KMS-11 (cell line): ENCODE measurements at regions not wholly inside any gene's neighbourhood (a gene's known extent, or its start where the extent isn't known, plus 50 kb on each side); places are given as distances from the start of the nearest gene placed in this dataset.
"Not testable (repeated sequence)": the region's sequence is repeated elsewhere in the genome, so short reads cannot be mapped to it uniquely, and the experiment has no call there.

Experiments
- H2AFZ ChIP-seq: fragments of 200-600 bp; sonication (generic); 2 replicates; pipeline ENCODE4 v1.6.1; 2016; ENCODE audit warnings: antibody characterized with exemption, mixed run types, low read depth
- H3K27ac ChIP-seq: fragments of 200-600 bp; sonication (generic); 2 replicates; pipeline ENCODE4 v1.6.1; 2016; ENCODE audit warnings: mild to moderate bottlenecking, mixed run types
- H3K27me3 ChIP-seq: fragments of 200-600 bp; sonication (generic); 2 replicates; pipeline ENCODE4 v1.6.1; 2017; ENCODE audit warnings: mild to moderate bottlenecking, low read depth, mixed run types, moderate library complexity; ENCODE audit not compliant: insufficient read depth
- H3K36me3 ChIP-seq: fragments of 200-600 bp; sonication (generic); 2 replicates; pipeline ENCODE4 v1.6.1; 2017; ENCODE audit warnings: mild to moderate bottlenecking, mixed run types; ENCODE audit not compliant: insufficient read depth
- H3K4me1 ChIP-seq: fragments of 200-600 bp; sonication (generic); 2 replicates; pipeline ENCODE4 v1.6.1; 2016; ENCODE audit warnings: mild to moderate bottlenecking, low read depth, mixed run types; ENCODE audit not compliant: poor library complexity, severe bottlenecking
- H3K4me2 ChIP-seq: fragments of 200-600 bp; sonication (generic); 2 replicates; pipeline ENCODE4 v1.7.0; 2016; ENCODE audit warnings: mild to moderate bottlenecking, mixed run types
- H3K4me3 ChIP-seq: fragments of 200-600 bp; sonication (generic); IDR thresholded peaks from 2 replicates; pipeline ENCODE4 v1.6.1; 2017; ENCODE audit warnings: low read depth, low read length, mixed read lengths; ENCODE audit not compliant: insufficient read depth
- H3K79me2 ChIP-seq: fragments of 200-600 bp; sonication (generic); 2 replicates; pipeline ENCODE4 v1.6.1; 2016; ENCODE audit warnings: low read depth, mixed run types; ENCODE audit not compliant: insufficient read depth
- H3K9ac ChIP-seq: fragments of 200-600 bp; sonication (generic); 2 replicates; pipeline ENCODE4 v1.6.1; 2016; ENCODE audit warnings: mild to moderate bottlenecking, mixed run types
- H4K20me1 ChIP-seq: fragments of 200-600 bp; sonication (generic); 2 replicates; pipeline ENCODE4 v1.6.1; 2016; ENCODE audit warnings: mild to moderate bottlenecking, mixed run types; ENCODE audit not compliant: insufficient read depth
- TF ChIP-seq, protein P1 (sequence below): fragments of 200-600 bp; sonication (generic); conservative IDR thresholded peaks from 2 replicates; pipeline ENCODE4 v1.6.1; 2017; ENCODE audit warnings: low read depth, mild to moderate bottlenecking, antibody characterized with exemption, low read length, moderate library complexity, mixed read lengths

DNA sequence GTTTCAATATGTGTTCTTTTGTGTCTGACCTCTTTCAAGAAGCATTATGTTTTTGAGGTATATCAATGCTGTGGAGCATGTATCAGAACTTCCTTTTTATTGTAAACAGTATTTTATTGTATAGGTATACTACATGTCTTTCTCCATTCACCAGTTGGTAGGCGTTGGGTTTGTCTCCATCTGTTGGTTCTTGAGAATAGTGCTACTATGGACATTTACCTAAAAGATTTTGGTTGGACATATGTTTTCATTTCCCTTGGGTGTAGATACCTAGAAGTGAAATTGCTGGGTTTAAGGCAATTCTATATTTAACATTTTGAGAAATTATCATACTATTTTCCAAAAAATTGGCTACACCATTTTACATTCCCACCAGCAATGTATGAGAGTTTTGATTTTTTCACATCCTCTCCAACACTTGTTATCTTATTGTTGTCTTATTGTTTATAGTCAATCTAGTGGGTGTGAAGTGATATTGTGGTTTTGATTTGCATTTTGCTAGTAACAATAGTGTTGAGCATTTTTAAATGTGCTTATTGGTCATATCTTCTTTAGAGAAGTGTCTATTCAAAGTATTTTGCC, 409.2 kb downstream of the IPO8 start:
- Histone ChIP-seq H2AFZ (no peak overlapping the region), H4K20me1 (no peaks in the 10 kb centered on the region), H3K79me2 (no peaks in the 10 kb centered on the region), H3K9ac (no peak overlapping the region), H3K27me3 (no peaks in the 10 kb centered on the region), H3K27ac (no peak overlapping the region), H3K4me3 (no peak overlapping the region), H3K4me1 (no peaks in the 10 kb centered on the region), H3K4me2 (no peak overlapping the region), H3K36me3 (no peaks in the 10 kb centered on the region)
- TF ChIP-seq, protein P1, sequence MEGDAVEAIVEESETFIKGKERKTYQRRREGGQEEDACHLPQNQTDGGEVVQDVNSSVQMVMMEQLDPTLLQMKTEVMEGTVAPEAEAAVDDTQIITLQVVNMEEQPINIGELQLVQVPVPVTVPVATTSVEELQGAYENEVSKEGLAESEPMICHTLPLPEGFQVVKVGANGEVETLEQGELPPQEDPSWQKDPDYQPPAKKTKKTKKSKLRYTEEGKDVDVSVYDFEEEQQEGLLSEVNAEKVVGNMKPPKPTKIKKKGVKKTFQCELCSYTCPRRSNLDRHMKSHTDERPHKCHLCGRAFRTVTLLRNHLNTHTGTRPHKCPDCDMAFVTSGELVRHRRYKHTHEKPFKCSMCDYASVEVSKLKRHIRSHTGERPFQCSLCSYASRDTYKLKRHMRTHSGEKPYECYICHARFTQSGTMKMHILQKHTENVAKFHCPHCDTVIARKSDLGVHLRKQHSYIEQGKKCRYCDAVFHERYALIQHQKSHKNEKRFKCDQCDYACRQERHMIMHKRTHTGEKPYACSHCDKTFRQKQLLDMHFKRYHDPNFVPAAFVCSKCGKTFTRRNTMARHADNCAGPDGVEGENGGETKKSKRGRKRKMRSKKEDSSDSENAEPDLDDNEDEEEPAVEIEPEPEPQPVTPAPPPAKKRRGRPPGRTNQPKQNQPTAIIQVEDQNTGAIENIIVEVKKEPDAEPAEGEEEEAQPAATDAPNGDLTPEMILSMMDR = peak; percentile 51

DNA sequence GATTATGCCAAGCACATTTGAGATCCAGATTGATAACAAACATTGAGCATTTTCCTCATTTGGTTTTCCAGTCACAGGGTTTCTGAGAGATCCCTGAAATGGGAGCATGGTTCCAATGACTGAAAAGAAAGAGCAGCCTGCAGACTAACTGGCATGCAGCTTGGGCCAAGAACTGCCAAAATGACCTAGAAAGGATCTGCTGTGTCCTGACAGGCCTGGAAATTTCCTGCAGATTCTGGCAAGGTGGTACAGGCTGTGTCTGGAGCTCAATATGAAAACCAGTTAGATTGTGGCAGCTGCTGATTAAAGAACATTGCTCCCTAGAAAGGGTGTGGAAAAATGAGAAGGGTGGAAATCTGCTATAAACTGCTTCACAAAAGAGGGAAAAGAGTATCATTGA, 417.3 kb downstream of the IPO8 start:
- H3K4me2 ChIP-seq = no peak overlapping the region
- no peak overlapping the region for H3K9ac ChIP-seq
- TF ChIP-seq, protein P1 = no peak
- no peaks in the 10 kb centered on the region for H3K36me3 ChIP-seq
- H4K20me1 ChIP-seq = no peaks in the 10 kb centered on the region
- no peak overlapping the region for H3K4me3 ChIP-seq
- H3K79me2 ChIP-seq = no peaks in the 10 kb centered on the region
- no peak overlapping the region for H2AFZ ChIP-seq
- H3K4me1 ChIP-seq = no peaks in the 10 kb centered on the region
- H3K27ac ChIP-seq = no peak overlapping the region
- H3K27me3 ChIP-seq = no peaks in the 10 kb centered on the region

DNA sequence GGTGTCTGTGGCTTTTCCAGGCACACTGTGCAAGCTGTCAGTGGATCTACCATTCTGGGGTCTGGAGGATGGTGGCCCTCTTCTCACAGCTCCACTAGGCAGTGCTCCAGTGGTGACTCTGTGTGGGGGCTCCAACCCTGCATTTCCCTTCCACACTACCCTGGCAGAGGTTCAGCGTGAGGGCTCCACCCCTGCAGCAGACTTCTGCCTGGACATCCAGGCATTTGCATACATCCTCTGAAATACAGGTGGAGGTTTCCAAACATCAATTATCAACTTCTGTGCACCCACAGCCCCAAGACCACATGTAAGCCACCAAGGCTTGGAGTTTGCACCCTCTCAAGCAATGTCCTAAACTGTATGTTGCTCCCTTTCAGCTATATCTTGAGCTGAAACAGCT, 423.2 kb downstream of the IPO8 start:
- H3K79me2 ChIP-seq, H2AFZ ChIP-seq, H3K27ac ChIP-seq, H4K20me1 ChIP-seq, H3K4me2 ChIP-seq, H3K9ac ChIP-seq, H3K27me3 ChIP-seq, H3K36me3 ChIP-seq, H3K4me3 ChIP-seq, H3K4me1 ChIP-seq: not testable (repeated sequence)

DNA sequence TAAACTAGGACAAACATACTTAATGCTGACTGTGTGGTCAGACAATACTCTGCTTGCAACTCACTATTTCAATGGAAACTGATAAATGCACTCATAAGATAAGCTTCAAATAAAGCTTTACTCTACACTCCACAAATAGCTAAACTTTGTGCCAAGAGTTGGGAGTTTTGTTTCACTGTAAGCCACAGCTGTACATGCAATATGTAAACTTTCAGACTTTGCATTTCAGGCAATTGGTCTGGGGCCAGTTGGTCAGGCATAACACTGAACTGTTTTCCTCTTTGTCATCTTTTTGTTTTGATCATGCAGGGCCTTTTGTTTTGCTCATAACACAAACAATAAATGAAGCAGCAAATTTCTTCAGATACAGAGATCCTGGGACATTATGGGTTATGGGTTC, 426.2 kb downstream of the IPO8 start:
- H3K79me2 ChIP-seq = no peaks in the 10 kb centered on the region
- no peaks in the 10 kb centered on the region for H3K4me1 ChIP-seq
- H3K27ac ChIP-seq = no peak overlapping the region
- H2AFZ ChIP-seq = no peak overlapping the region
- H4K20me1 ChIP-seq = no peaks in the 10 kb centered on the region
- TF ChIP-seq, protein P1 = no peak
- no peak overlapping the region for H3K4me3 ChIP-seq
- no peak overlapping the region for H3K9ac ChIP-seq
- no peaks in the 10 kb centered on the region for H3K36me3 ChIP-seq
- no peak overlapping the region for H3K4me2 ChIP-seq
- H3K27me3 ChIP-seq = no peaks in the 10 kb centered on the region

DNA sequence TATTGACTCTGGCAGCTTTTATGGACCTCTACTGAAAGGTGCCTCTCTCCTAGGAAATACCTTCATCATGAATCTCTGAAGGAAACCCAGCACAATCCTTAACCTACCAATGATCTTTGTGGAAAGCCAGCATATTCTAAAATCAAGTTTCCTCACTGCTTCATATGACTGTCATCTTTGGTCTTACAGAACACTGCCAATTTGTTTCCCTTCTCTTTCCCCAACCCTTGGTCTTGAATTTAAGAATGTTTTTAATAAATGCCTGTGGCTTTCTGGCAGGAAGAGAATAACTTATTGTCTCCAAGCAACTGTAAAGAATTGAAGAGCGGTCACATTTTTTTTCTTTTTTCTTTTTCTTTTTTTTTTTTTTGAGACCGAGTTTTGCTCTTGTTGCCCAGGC, 427.6 kb downstream of the IPO8 start:
- Histone ChIP-seq H3K4me3 (no peak overlapping the region), H3K27me3 (no peaks in the 10 kb centered on the region), H3K79me2 (no peaks in the 10 kb centered on the region), H3K4me1 (no peaks in the 10 kb centered on the region), H2AFZ (no peak overlapping the region), H3K4me2 (no peak overlapping the region), H3K27ac (no peak overlapping the region), H3K9ac (no peak overlapping the region), H3K36me3 (no peaks in the 10 kb centered on the region), H4K20me1 (no peaks in the 10 kb centered on the region)
- TF ChIP-seq, protein P1 = no peak
